GM18868 (cell line): ENCODE measurements at regions not wholly inside any gene's neighbourhood (a gene's known extent, or its start where the extent isn't known, plus 50 kb on each side); places are given as distances from the start of the nearest gene placed in this dataset.
"Not testable (repeated sequence)": the region's sequence is repeated elsewhere in the genome, so short reads cannot be mapped to it uniquely, and the experiment has no call there.

Source experiments
- ATAC-seq: cut with Tn5 transposase; IDR thresholded peaks from one replicate; pipeline ENCODE4 v1.9.1; 2021; ENCODE audit warnings: mild to moderate bottlenecking, moderate library complexity; ENCODE audit not compliant: unreplicated experiment

DNA sequence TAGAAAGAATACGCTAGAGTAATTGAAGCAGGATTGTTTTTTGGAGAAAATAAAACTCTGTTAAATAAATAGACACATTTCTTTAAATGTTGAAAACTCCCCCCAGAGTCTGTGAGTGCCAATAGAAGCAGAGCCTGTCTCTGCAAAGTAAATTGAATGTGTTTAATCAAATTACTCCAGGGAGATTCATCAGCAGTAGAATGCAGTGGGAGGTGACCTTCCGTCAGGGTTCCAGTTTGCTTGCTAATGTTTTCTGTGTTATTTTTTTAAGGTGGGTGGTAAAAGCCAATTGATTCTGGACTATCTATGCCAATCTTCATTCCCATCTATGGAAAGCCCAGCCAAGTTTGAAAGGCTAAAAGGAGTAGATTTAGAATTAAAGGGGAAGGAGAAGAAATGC, 612.4 kb upstream of the GRM7 start:
- no peak for ATAC-seq

DNA sequence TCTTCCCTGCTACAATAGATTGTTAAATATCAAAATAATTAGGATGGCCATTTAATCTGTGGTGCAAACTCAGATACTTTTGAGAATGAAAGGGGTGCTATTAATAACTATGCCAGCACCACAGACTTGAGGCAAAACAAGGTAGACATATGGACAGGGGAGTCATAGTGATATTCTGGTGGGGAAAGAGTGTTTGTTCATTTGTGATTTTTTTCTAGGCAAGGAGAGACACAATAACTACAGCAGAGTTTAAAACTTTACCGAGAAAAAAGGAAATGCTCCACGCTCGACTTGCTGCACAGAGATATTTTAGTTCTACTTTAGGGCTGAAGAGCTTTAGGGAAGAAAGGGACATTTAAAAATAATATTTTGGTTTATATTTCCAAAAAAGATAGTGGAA, 611.2 kb upstream of the GRM7 start:
- peak; percentile 64 for ATAC-seq

DNA sequence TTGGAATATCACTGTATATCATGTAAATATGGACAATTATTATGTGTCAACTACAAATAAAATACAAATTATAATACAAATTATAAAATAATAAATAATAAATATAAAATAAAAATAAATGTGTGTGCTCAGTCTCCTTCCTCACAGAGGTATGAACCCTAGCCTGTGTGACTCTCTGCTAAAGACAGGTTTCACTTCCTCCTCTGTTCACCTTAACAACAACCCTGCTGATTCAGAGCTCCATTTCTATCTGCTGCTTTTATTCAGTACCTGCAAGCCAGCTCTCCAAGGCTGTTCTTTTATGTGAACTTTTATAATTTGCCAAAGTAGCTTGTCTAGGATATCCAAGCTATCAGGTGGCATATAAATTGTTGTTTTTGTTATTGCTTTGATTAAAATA, 610.7 kb upstream of the GRM7 start:
- ATAC-seq, result peak; percentile 97

DNA sequence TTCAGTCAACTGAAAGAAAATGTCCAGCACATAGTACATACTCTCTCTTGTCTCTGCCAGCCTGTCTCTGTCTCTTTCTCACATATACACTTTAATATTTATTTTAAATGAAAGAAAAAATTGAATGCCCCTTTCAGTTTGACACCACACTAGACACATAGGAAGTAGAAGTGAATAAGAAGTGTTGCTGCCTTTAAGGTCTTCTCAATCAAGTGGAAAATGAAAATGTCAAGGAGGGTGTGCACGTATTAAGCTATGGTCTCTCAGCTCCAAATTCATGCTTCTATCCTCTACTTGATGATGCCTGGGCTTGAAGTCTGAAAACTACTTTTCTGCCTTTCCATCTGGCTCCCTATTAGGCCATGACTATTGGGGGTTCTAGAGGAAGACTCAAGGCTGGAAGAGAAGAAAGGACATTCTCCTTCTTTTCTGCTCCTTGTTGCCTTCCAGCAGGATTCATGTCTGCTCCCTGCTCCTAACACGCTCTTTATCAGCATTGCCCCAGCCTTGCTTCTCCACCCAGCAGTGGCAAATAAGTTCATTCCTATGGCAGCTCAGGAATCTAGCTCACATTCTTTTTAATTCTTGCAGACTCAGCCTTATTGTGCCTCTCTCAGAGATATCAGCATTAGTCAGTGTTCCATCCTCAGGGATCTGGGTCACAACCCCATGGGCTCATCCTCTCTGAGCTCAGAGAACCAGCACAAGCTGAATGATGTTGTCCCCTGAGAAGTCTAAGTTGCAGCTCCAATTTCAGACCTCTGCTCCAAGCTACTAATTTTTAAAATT, 609.1 kb upstream of the GRM7 start:
- no peak for ATAC-seq

DNA sequence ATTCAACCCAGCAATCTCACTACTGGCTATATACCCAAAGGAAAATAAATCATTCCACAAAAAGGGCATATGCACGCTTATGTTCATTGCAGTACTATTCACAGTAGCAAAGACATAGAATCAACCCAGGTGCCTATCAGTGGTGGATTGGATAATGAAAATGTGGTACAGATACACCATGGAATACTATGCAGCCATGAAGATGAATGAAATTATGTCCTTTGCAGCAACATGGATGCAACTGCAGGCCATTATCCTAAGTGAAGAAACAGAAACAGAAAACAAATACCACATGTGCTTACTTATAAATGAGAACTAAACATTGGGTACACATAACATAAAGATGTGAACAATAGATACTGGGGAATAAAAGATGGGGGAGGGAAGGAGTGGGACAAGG, 606.4 kb upstream of the GRM7 start:
- no peak for ATAC-seq

DNA sequence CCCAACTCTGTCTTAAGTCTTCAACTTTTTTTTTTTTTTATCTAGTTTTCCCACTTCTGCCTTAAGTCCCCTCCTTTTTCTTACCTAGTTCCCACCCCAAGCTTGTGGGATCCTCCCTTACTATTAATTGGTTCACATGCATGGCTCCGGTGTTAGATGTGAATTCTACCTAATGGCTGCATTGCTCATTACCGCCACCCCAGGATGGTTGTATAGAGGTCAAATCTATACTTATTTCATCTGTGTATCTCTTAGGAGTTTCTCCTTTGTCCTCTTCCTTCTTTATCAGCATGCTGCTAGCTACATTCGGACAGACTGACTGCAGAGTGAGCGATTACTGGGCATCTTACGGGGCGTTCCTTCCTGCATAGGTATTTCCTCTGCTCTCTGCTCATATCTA, 605.7 kb upstream of the GRM7 start:
- no peak for ATAC-seq

DNA sequence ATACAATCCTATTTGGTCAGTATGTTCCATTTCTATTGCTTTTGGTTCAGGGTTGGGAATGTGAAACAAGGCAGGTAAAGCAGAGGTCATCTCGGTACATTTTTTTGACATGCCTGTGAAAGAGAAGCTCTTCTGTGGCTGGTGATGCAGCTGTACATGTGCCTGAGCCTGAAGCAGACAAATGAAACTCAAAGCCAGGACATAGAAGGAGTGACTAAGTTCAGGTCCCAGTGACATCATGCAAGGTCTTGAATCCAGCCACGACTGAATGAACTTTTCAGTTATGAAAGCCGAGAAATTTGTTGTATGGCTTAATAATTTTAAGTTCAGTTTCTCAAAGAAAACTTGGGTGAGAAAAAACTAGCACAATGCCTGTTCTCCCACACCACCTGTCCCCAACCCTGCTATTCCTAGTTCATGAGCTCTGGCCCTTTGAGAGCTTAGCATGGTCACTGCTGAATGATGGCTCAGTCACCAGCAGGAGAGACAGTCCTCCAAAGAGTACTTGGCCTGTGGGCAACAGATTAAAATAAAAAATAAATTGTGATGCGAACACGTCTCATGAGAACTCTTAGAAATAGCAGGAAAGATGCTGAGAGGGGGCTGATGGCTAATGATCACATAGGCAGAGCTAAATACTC, 600.2 kb upstream of the GRM7 start:
- ATAC-seq, result peak; percentile 93

DNA sequence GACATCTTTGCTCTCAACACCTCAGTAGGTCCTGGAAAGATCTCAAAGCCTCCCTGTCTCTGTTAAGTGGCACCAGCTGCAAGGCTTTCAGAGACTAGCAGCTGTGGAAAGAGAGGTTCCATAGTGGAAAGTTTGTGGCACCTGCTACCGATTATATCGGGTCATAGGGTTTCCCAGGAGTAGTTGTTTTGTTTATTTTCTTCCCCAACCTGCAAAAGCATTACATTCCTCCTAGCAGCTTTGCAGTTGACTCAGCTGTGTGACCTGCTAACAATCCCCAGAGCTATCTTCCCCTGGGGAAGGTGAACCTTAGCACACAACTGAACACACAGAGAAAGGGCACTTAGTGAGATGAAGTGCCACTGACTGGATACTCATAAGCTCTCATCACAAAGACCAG, 598.9 kb upstream of the GRM7 start:
- ATAC-seq, result no peak

DNA sequence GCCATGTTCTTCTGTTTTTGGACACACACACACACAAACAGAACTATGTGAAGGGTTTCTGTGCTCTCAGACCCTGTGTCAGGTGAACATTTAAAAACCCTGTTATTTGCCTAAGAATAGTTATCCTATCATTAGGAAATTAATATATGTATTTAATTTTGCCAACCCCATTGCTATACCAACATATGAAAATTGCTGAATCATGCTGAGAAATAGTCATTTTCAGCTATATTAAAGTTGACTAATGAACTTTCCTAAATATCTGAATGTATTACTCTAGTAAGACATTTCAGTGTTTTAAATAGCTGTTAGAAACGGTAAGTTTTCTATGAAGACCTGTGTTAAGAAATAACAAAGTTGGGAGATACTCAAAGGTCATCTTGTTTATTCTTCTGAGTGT, 596.9 kb upstream of the GRM7 start:
- no peak for ATAC-seq

DNA sequence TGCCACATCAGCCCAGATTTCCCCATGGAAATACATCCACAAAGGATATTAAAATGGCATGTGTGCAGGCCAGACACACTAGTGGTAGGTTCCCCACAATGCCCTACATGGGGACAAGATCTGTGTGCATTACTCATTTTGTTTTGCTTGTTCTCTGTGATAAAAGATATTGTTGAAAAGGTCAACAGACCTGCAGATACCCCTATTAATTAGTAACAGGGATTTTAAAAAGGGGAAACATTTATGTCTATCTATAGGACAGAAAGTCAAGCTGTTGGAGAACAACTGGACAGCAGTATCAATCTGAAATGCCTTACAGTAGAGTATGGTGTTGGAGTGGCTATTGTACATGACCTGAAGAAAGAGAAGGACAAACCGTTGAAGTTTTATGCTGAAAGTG, 596.0 kb upstream of the GRM7 start:
- ATAC-seq, result no peak

DNA sequence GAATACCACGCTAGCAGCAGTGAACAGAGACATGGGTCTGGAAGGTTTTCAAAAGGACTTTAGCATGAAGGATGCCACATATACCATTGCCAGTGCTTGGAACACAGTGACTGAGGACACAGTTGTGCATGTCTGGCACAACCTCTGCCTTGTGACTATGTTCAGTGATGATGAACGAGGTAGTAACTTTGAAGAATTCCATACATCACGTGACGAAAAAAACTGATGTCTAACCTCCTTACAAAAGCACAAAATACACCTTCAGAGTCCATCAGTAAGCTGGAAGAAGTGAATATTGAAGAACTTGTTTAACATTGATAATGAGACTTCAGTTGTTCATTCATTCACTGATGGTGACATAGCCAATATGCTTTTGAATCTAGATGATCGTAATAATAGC, 594.8 kb upstream of the GRM7 start:
- ATAC-seq, result no peak

DNA sequence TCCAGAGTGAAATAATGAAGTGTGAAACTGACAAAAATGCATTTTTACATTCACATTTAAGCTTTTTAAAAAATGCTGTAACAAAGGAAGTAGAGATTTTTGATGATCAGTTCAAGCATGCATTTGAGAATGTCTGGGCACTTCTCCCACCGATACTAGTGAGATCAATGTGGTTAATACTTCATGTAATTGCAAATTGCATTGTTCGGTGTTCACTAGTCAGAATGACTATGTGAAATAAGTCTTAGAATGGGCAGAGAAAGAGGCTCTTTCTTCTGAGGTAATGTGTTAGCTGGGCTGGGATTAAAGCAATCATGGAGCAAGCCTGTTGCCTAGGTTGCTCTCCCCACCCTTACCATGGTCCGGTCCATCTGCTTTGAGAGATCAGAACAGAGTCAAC, 587.0 kb upstream of the GRM7 start:
- no peak for ATAC-seq

DNA sequence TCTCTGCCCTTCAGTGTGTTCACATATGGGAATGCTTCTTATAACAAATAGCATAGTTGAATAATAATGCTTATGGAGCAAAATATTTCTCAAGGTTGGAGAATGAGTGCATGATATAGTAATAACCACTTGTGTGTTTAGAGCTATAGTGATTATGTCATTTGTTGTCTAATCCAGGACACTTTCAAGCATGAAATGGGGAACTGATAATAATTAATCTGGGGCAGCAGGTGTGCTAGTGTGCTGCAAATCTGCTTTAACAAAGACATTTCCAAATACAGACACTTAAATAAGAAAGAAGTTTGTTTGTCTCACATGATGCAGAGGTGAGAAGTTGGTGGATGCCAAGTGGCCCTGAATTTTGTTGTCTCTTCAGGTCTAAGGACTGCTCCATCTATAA, 579.3 kb upstream of the GRM7 start:
- ATAC-seq, result no peak

DNA sequence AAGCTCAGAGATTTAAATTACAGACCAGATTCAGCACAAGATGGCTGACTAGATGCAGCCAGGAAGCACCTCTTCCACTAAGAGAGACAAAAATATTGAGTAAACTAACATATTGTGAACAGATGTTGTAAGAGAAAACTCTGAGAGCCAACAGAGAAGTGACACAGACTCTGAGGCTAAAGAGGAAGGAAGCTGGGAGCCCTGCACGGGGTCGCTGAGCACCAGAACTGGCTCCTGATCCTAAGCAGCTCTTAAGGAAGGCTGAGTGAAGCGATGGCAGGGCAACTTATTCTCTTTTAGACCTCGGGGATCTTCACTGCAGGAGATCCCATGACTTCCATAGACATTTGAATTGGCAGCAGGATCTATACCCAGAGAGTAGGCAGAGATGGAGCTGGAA, 578.0 kb upstream of the GRM7 start:
- ATAC-seq, result no peak

DNA sequence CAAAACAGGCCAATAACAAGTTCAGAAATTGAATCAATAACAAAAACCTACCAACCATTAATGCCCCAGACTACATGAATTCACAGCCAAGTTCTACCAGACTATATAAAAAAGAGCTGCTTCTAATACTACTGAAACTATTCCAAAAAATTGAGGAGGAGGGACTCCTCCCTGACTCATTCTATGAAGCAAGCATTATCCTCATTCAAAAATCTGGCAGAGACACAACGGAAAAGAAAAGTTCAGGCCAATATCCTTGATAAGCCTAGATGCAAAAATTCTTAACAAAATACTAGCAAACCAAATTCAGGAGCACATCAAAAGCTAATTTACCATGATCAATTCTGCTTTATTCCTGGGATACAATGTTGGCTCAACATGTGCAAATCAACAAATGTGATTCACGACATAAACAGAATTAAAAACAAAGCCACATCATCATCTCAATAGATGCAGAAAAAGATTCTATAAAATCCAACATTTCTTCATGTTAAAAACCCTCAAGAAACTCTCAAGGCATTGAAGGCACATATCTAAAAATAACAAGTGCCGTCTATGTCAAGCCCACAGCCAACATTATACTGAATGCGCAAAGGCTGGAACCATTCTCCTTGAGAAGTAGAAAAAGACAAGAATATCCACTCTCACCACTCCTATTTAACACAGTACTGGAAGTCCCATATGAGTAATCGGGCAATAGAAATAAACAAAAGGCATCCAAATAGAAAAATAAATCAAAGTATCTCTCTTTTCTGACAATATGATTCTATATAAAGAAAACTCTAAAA, 573.6 kb upstream of the GRM7 start:
- ATAC-seq, result no peak

DNA sequence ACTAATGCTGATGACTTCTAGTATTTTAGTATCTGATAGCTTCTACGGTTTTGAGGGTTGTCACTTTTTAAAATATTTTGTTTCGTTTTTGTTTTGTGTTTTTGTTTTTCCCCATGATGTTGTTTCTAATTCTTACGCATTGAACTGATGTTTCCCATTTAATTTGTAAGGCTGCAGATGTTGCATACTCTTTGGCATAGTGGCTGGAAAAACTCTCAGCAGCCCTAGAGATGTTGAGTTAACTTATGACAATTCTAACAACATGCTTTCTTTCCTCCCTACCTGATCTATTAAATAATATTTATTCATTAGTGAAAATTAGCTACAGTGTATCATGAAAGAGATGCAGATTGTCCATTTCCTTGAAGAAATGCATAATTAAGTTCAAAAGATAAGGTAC, 559.3 kb upstream of the GRM7 start:
- ATAC-seq, result no peak

DNA sequence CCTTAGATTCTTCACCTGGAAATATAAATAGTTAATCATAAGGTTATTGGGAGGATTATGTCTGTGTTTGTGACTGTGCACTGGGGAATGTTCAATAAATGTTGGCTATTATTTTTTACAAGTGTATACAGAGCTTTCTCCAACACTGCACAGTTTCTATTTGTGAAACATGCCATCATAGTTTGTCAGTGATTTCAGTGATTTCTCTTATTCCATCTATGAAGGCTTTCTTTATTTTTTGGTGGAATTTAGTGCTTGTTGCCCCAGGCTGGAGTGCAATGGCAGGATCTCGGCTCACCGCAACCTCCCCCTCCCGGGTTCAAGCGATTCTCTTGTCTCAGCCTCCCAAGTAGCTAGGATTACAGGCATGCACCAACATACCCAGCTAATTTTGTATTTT, 545.0 kb upstream of the GRM7 start:
- no peak for ATAC-seq

DNA sequence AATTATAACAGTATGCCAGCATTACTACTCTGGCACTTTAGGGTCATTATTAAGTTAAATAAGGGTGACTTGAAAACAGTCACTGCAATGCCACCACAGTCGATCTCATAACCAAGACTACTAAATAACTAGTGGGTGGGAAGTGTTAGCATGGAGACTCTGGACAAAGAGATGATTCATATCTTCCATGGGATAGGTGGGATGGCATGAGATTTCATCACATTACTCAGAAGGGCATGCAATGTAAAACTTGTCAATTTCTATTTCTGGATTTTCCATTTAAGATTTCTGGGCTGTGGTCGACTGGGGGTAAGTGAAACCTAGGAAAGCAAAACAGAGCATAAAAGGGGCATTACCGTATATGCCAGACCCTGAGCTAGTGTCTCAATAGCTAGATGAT, 538.9 kb upstream of the GRM7 start:
- ATAC-seq, result no peak

DNA sequence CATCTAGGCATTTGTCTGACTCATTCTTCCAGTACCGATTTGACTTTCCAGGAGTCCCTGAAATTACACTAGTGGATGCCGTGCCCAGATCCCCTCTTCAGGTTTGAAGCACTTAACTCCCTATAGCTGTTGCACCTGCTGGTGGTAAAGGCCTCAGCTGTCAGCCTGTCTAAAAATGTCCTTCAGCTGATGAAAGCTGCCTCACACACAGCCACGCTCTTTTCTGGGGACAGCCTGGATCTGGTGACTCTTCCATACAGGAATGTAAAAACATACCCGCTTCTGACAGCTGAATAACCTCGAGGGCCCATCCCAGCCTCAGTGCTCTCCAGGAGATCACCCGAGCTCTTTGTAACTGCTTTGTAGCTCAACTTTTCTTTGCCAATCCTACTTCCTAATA, 534.1 kb upstream of the GRM7 start:
- no peak for ATAC-seq

DNA sequence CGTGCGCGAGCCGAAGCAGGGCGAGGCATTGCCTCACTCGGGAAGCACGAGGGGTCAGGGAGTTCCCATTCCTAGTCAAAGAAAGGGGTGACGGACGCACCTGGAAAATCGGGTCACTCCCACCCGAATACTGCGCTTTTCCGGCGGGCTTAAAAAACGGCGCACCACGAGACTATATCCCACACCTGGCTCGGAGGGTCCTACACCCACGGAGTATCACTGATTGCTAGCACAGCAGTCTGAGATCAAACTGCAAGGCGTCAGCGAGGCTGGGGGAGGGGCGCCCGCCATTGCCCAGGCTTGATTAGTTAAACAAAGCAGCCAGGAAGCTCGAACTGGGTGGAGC, 520.0 kb upstream of the GRM7 start:
- ATAC-seq, result not testable (repeated sequence)

DNA sequence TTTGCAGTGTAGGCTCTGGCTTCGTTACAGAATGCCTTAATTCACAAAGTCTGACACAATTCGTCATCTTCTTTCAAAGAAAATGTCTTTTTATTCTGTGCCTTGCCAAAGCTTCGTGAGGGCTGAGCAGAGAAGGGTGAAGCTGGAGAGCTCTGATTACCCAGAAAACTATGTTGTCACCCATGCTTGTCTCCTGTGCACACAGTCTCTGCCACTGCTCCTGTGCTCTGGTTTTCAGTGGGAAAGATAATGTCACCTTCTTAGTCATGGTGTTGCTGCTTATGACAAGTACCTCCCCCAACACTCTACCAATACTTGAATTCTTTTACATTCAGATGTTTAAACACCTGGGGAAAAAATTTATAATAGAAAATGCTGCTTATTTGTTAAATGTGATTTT, 509.2 kb upstream of the GRM7 start:
- ATAC-seq, result peak; percentile 59

DNA sequence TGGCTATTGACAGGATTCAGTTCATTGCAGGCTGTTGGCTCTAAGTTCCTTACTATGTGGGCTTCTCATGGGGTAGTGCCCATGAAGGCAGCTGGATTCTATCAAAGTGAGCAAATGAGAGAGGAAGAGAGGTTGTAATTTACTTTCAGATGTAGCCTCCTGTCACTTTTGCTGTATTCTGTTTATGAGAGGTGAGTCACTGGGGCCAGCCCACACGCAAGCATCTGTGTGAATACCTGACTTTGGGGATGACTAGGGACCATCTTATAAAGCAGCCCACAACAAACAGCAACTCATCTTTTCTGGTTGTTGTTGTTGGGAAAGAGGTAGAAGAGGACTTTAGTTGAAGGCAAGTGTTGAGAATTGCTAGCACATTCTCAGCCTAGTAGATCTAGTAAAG, 506.3 kb upstream of the GRM7 start:
- ATAC-seq, result no peak
